NOMO-1 (cell line): ENCODE measurements at regions not wholly inside any gene's neighbourhood (a gene's known extent, or its start where the extent isn't known, plus 50 kb on each side); places are given as distances from the start of the nearest gene placed in this dataset.

Experiments
- DNase-seq, 2 experiments: peaks; one replicate each; lab custom pipeline; 2025; ENCODE audit not compliant: unreplicated experiment in 2 of 2; lab: John Stamatoyannopoulos, UW

- DNase-seq, result no peak
These were observed 54.3 kb upstream of the STIM2 start for GRCh38 chr4:26806331-26806730.

DNA sequence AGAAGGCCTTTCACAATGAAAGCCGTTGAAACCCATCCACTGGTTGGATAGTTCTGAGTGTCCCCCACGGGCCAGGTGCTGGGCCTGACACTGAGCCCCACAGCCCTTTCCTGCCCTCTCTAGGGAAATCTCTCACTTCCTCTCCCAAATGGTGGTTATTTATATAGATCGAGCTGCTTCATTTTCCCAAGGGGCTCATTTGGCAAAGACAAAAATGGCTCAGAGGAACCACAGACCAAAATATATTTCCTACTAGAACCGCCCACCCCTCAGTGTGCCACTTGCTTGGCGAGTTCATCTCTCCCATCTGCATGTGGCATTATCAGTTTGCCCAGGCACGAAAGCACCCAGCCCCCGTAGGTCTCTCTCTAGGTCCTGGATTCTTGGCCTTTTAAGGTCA lies 53.3 kb upstream of the STIM2 start:
- DNase-seq, result peak in 1 of 2 experiments; percentile 7

DNA sequence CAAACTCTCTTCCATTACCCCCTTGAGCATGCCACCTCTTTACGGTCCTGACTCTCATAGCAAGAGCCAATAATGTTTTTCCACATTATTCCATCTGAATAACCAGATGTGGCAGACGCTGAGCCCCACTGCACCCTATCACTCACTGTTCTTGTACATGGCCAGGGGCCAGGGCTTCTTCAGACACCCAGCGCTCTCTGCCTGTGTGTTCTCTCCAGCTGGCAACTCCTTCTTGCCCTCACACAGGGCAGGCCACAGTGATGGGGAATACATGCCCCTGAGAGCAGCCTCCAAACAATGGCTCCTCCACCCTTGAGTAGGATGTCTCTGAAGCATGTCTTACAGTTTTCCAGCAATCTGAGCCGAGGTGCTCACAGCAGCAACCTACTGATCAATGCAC lies 50.8 kb upstream of the STIM2 start:
- no peak for DNase-seq
